ENCODE measurements at regions not wholly inside any gene's neighbourhood (a gene's known extent, or its start where the extent isn't known, plus 50 kb on each side); places are given as distances from the start of the nearest gene placed in this dataset.

DNA sequence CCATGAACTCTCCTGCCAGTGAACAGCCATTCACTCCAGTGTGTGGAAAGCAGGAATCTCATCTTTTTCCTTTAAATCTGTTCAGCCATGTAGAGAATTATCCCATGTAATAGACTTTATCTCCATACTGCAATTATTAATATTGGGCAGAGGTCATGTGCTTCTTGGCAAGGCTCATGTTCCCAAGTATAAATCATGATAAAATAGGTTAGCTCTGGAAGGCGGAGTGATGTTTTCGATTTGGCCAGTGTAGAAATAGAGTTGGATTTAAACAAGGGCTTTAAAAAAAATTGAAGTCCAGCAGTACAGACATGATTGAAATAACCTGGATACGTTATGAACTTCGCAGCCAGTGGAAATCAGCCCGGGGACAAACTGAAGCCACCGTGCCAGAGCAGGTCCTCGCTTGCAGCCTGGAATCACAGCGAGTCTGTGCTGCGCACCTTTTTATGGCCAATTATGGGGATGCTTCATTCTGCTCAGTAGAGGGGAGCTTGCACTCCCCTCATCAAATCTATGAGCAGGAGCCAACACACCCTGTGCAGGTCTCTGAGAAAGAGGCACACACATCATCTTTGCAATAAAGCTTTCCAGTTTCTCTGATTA is 654.0 kb upstream of the MKI67 start:
- WGBS = 90% methylated on average over 9 of the region's 9 CpGs
- Histone ChIP-seq H3K4me1 (ENCODE audit: control insufficient read depth in 4 of 4, insufficient read depth in 4 of 4, low read length in 3 of 4) (no peaks in the 10 kb centered on the region), H3K36me3 (ENCODE audit: control insufficient read depth in 4 of 4, insufficient read depth in 3 of 4, low read depth in 1 of 4, low read length in 3 of 4) (no peaks in the 10 kb centered on the region), H3K27ac (ENCODE audit: low read depth in 1 of 2, low read length in 2 of 2) (no peak overlapping the region), H3K9me3 (ENCODE audit: control insufficient read depth in 4 of 4, low read length in 3 of 4) (no peaks in the 10 kb centered on the region), H3K9ac (ENCODE audit: low read depth in 1 of 2, low read length in 2 of 2) (no peak overlapping the region), H3K27me3 (ENCODE audit: control insufficient read depth in 4 of 4, insufficient read depth in 4 of 4, low read length in 3 of 4) (no peaks in the 10 kb centered on the region), H3K4me3 (ENCODE audit: low read depth in 1 of 3, low read length in 3 of 3) (no peak overlapping the region)
- TF ChIP-seq ZBTB33 (IDR thresholded peaks at IDR 0.05) (no peak), FOXA2 (IDR thresholded peaks at IDR 0.05) (no peak), HNF4G (IDR thresholded peaks at IDR 0.05) (no peak), FOXA1 (IDR thresholded peaks at IDR 0.05) (no peak), EGR1 (IDR thresholded peaks at IDR 0.05; ENCODE audit: low read depth in 2 of 2) (no peak), NR2F2 (IDR thresholded peaks at IDR 0.05) (no peak), HNF4A (conservative IDR thresholded peaks at IDR 0.05) (no peak), RXRA (IDR thresholded peaks at IDR 0.05) (no peak), GABPA (IDR thresholded peaks at IDR 0.05 in 1 of 2, conservative IDR thresholded peaks at IDR 0.05 in 1 of 2) (no peak), JUND (IDR thresholded peaks at IDR 0.05) (no peak), MAX (IDR thresholded peaks at IDR 0.05) (no peak), RAD21 (IDR thresholded peaks at IDR 0.05) (no peak), CTCF (IDR thresholded peaks at IDR 0.05; ENCODE audit: low read depth, low read length, missing input control) (no peak), REST (IDR thresholded peaks at IDR 0.05) (no peak), TAF1 (conservative IDR thresholded peaks at IDR 0.05) (no peak), SP1 (IDR thresholded peaks at IDR 0.05) (no peak), YY1 (IDR thresholded peaks at IDR 0.05) (no peak)
- TF ChIP-seq, protein P1, sequence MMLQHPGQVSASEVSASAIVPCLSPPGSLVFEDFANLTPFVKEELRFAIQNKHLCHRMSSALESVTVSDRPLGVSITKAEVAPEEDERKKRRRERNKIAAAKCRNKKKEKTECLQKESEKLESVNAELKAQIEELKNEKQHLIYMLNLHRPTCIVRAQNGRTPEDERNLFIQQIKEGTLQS (IDR thresholded peaks at IDR 0.05) = no peak
- DNase-seq (ENCODE audit: low spot score) = no peak

Measured in liver (tissue), 8 donors.